ENCODE measurements at regions not wholly inside any gene's neighbourhood (a gene's known extent, or its start where the extent isn't known, plus 50 kb on each side); places are given as distances from the start of the nearest gene placed in this dataset.

- TF ChIP-seq ESRRG (CRISPR knock-in tag; IDR thresholded peaks at IDR 0.05) (no peak), ZFP3 (CRISPR knock-in tag; IDR thresholded peaks at IDR 0.05) (no peak), ZNF70 (CRISPR knock-in tag; IDR thresholded peaks at IDR 0.05) (no peak), TSHZ2 (CRISPR knock-in tag; IDR thresholded peaks at IDR 0.05) (no peak), CSDC2 (CRISPR knock-in tag; IDR thresholded peaks at IDR 0.05) (no peak), ZNF8 (CRISPR knock-in tag; IDR thresholded peaks at IDR 0.05) (no peak), SNAI2 (CRISPR knock-in tag; IDR thresholded peaks at IDR 0.05) (no peak), TOX (CRISPR knock-in tag; IDR thresholded peaks at IDR 0.05; ENCODE audit: borderline replicate concordance) (no peak), ISL1 (CRISPR knock-in tag; IDR thresholded peaks at IDR 0.05) (no peak)
- ATAC-seq, result no peak
These were observed 1092.2 kb downstream of the KCNT2 start for GRCh38 chr1:195516036-195516435.

GRCh38 chr1:195511501-195511900 is 1096.7 kb downstream of the KCNT2 start:
- no peak for TF ChIP-seq PPARA (CRISPR knock-in tag; IDR thresholded peaks at IDR 0.05; ENCODE audit: borderline replicate concordance)
- no peak for TF ChIP-seq ESRRG (CRISPR knock-in tag; IDR thresholded peaks at IDR 0.05)
- no peak for TF ChIP-seq ZFP30 (CRISPR knock-in tag; IDR thresholded peaks at IDR 0.05)
- no peak for TF ChIP-seq ZNF8 (CRISPR knock-in tag; IDR thresholded peaks at IDR 0.05)
- TF ChIP-seq RARB (CRISPR knock-in tag; IDR thresholded peaks at IDR 0.05), result no peak
- TF ChIP-seq ZNF565 (CRISPR knock-in tag; conservative IDR thresholded peaks at IDR 0.05; ENCODE audit: low read depth), result no peak
- TF ChIP-seq ISL1 (CRISPR knock-in tag; IDR thresholded peaks at IDR 0.05), result no peak
- TF ChIP-seq PATZ1 (CRISPR knock-in tag; IDR thresholded peaks at IDR 0.05; ENCODE audit: borderline replicate concordance), result no peak
- no peak for TF ChIP-seq CSRNP3 (CRISPR knock-in tag; IDR thresholded peaks at IDR 0.05)
- no peak for TF ChIP-seq GLIS3 (CRISPR knock-in tag; IDR thresholded peaks at IDR 0.05)
- TF ChIP-seq TOX (CRISPR knock-in tag; IDR thresholded peaks at IDR 0.05; ENCODE audit: borderline replicate concordance), result no peak
- no peak for TF ChIP-seq ARNTL (CRISPR knock-in tag; IDR thresholded peaks at IDR 0.05; ENCODE audit: borderline replicate concordance, low read depth)
- no peak for TF ChIP-seq SNAI2 (CRISPR knock-in tag; IDR thresholded peaks at IDR 0.05)
- no peak for TF ChIP-seq BACH2 (CRISPR knock-in tag; IDR thresholded peaks at IDR 0.05; ENCODE audit: borderline replicate concordance)
- no peak for TF ChIP-seq POU6F1 (CRISPR knock-in tag; IDR thresholded peaks at IDR 0.05; ENCODE audit: borderline replicate concordance, low read depth)
- ATAC-seq, result no peak

- no peak for TF ChIP-seq OSR1 (CRISPR knock-in tag; IDR thresholded peaks at IDR 0.05)
- TF ChIP-seq PATZ1 (CRISPR knock-in tag; IDR thresholded peaks at IDR 0.05; ENCODE audit: borderline replicate concordance), result no peak
- no peak for ATAC-seq
These were observed 1107.1 kb downstream of the KCNT2 start for GRCh38 chr1:195501118-195501517.
